Caco-2 (cell line): ENCODE measurements at regions not wholly inside any gene's neighbourhood (a gene's known extent, or its start where the extent isn't known, plus 50 kb on each side); places are given as distances from the start of the nearest gene placed in this dataset.

Source experiments
- BruUV-seq: library from RNA; stranded (reverse); fragments of 400-500 nt; replicated peaks from 2 replicates; lab custom pipeline; 2021; lab: Mats Ljungman, UMichigan
- CTCF ChIA-PET: fragments of 300-600 bp; sonication (Branson Sonifier 250); formaldehyde crosslinking; loops from one replicate; lab custom pipeline; 2022; ENCODE audit warnings: antibody characterized with exemption; lab: Charles Lee
- POLR2A ChIA-PET: fragments of 300-600 bp; sonication (Branson Sonifier 250); formaldehyde crosslinking; loops from one replicate; lab custom pipeline; 2022; ENCODE audit warnings: antibody characterized with exemption; lab: Charles Lee
- DNase-seq, 2 experiments: peaks; one replicate each; pipeline versions ENCODE4 v3.0.0 to v3.0.0-alpha.2; 2020 to 2022
- H3K27me3 ChIP-seq: replicated peaks from 2 replicates; pipeline ENCODE4 v1.6.0; 2011; ENCODE audit warnings: low read length; ENCODE audit not compliant: control insufficient read depth, insufficient read depth
- H3K36me3 ChIP-seq: 2 replicates; pipeline ENCODE4 v1.5.1; 2011; ENCODE audit warnings: low read length; ENCODE audit not compliant: control insufficient read depth, insufficient read depth
- H3K4me1 ChIP-seq: fragments of 250-450 bp; sonication (Bioruptor Pico); 2 replicates; pipeline ENCODE4 v1.5.1; 2020; ENCODE audit warnings: mild to moderate bottlenecking
- H3K4me3 ChIP-seq: 2 replicates; pipeline ENCODE4 v1.5.1; 2011; ENCODE audit warnings: low read depth, mild to moderate bottlenecking, control low read depth, low read length
- H3K9me3 ChIP-seq: fragments of 250-450 bp; sonication (Bioruptor Pico); 2 replicates; pipeline ENCODE4 v1.5.1; 2020; ENCODE audit warnings: mild to moderate bottlenecking, moderate library complexity
- H3K27ac Mint-ChIP-seq: one replicate; pipeline ENCODE4 v1.8.0; 2022; ENCODE audit warnings: mixed read lengths; ENCODE audit not compliant: unreplicated experiment
- H3K27me3 Mint-ChIP-seq: one replicate; pipeline ENCODE4 v1.8.0; 2022; ENCODE audit warnings: mixed read lengths; ENCODE audit not compliant: insufficient read depth, unreplicated experiment
- H3K36me3 Mint-ChIP-seq: one replicate; pipeline ENCODE4 v1.8.0; 2022; ENCODE audit warnings: mild to moderate bottlenecking, mixed read lengths; ENCODE audit not compliant: insufficient read depth, unreplicated experiment
- H3K4me1 Mint-ChIP-seq: one replicate; pipeline ENCODE4 v1.8.0; 2022; ENCODE audit warnings: low read depth, mixed read lengths; ENCODE audit not compliant: unreplicated experiment
- H3K4me3 Mint-ChIP-seq: one replicate; pipeline ENCODE4 v1.8.0; 2022; ENCODE audit warnings: mild to moderate bottlenecking, moderate library complexity, mixed read lengths; ENCODE audit not compliant: unreplicated experiment
- H3K9me3 Mint-ChIP-seq: one replicate; pipeline ENCODE4 v1.8.0; 2022; ENCODE audit warnings: mixed read lengths; ENCODE audit not compliant: unreplicated experiment
- CTCF ChIP-seq, 2 experiments: fragments of 200-600 bp in 1 of 2; IDR thresholded peaks; 1 replicate in 1 of 2; 2 replicates in 1 of 2; pipeline versions ENCODE4 v1.5.1 to v1.8.0; 2011 to 2022; ENCODE audit warnings: antibody characterized with exemption in 1 of 2, control low read depth in 1 of 2, inconsistent platforms in 1 of 2, low read depth in 1 of 2, low read length in 1 of 2, mild to moderate bottlenecking in 1 of 2, moderate library complexity in 1 of 2; ENCODE audit not compliant: insufficient read depth in 1 of 2, severe bottlenecking in 1 of 2, unreplicated experiment in 1 of 2
- intact Hi-C: fragments of 100-400 bp; cut with micrococcal nuclease; formaldehyde crosslinking; loops from one replicate; pipeline ENCODE4 v1.10.0; 2022; ENCODE audit not compliant: unreplicated experiment

GRCh38 chr22:49236541-49237075, 591.1 kb downstream of the BRD1 start:
- no peaks in the 10 kb centered on the region for H3K27me3 ChIP-seq
- Mint-ChIP-seq H3K4me3 (no peak overlapping the region), H3K9me3 (no peaks in the 10 kb centered on the region), H3K27me3 (peaks cover 2% of the 10 kb centered on the region), H3K4me1 (no peaks in the 10 kb centered on the region), H3K36me3 (no peaks in the 10 kb centered on the region), H3K27ac (no peak overlapping the region)
- H3K9me3 ChIP-seq = no peaks in the 10 kb centered on the region
- no peaks in the 10 kb centered on the region for H3K36me3 ChIP-seq
- intact Hi-C loops = no loop called here
- POLR2A ChIA-PET = no interaction called here
- CTCF ChIA-PET = no interaction called here
- TF ChIP-seq CTCF (IDR thresholded peaks at IDR 0.05; ENCODE audit: insufficient read depth in 1 of 2, low read depth in 1 of 2, low read length in 1 of 2, severe bottlenecking in 1 of 2, unreplicated experiment in 1 of 2) = no peak
- H3K4me1 ChIP-seq = no peaks in the 10 kb centered on the region
- no peak overlapping the region for H3K4me3 ChIP-seq
- DNase-seq = no peak
- no TSS peak for BruUV-seq

GRCh38 chr22:49235463-49236300, 592.0 kb downstream of the BRD1 start:
- Mint-ChIP-seq H3K27ac (no peak overlapping the region), H3K27me3 (peaks cover 2% of the 10 kb centered on the region), H3K9me3 (no peaks in the 10 kb centered on the region), H3K4me1 (no peaks in the 10 kb centered on the region), H3K36me3 (no peaks in the 10 kb centered on the region), H3K4me3 (no peak overlapping the region)
- Histone ChIP-seq H3K4me1 (no peaks in the 10 kb centered on the region), H3K27me3 (no peaks in the 10 kb centered on the region), H3K4me3 (no peak overlapping the region), H3K36me3 (no peaks in the 10 kb centered on the region), H3K9me3 (no peaks in the 10 kb centered on the region)
- POLR2A ChIA-PET = no interaction called here
- peak; percentile 54 to 68 for DNase-seq
- intact Hi-C loops = no loop called here
- no TSS peak for BruUV-seq
- CTCF ChIA-PET = no interaction called here
- TF ChIP-seq CTCF (IDR thresholded peaks at IDR 0.05; ENCODE audit: insufficient read depth in 1 of 2, low read depth in 1 of 2, low read length in 1 of 2, severe bottlenecking in 1 of 2, unreplicated experiment in 1 of 2) = no peak

GRCh38 chr22:49234459-49234858, 593.2 kb downstream of the BRD1 start:
- H3K4me3 Mint-ChIP-seq = no peak overlapping the region
- POLR2A ChIA-PET = no interaction called here
- no peaks in the 10 kb centered on the region for H3K9me3 Mint-ChIP-seq
- BruUV-seq = no TSS peak
- no peaks in the 10 kb centered on the region for H3K36me3 Mint-ChIP-seq
- no peak for TF ChIP-seq CTCF (IDR thresholded peaks at IDR 0.05; ENCODE audit: insufficient read depth in 1 of 2, low read depth in 1 of 2, low read length in 1 of 2, severe bottlenecking in 1 of 2, unreplicated experiment in 1 of 2)
- Histone ChIP-seq H3K9me3 (no peaks in the 10 kb centered on the region), H3K4me3 (no peak overlapping the region), H3K4me1 (no peaks in the 10 kb centered on the region), H3K36me3 (no peaks in the 10 kb centered on the region), H3K27me3 (no peaks in the 10 kb centered on the region)
- no peaks in the 10 kb centered on the region for H3K4me1 Mint-ChIP-seq
- no peaks in the 10 kb centered on the region for H3K27me3 Mint-ChIP-seq
- H3K27ac Mint-ChIP-seq = no peak overlapping the region
- CTCF ChIA-PET = no interaction called here
- intact Hi-C loops = no loop called here
- DNase-seq = no peak
